Esophagus muscularis mucosa (tissue), 4 donors: ENCODE measurements at regions not wholly inside any gene's neighbourhood (a gene's known extent, or its start where the extent isn't known, plus 50 kb on each side); places are given as distances from the start of the nearest gene placed in this dataset.

Source experiments
- CTCF ChIP-seq, 3 experiments: fragments of 200-600 bp in 2 of 3; fragments of 450-650 bp in 1 of 3; sonication (generic) in 2 of 3; IDR thresholded peaks; one replicate each; pipeline ENCODE4 v1.5.1; 2017 to 2019; ENCODE audit warnings: antibody characterized with exemption in 3 of 3, mild to moderate bottlenecking in 2 of 3, moderate library complexity in 1 of 3
- EP300 ChIP-seq: sonication (generic); formaldehyde crosslinking; IDR thresholded peaks from one replicate; pipeline ENCODE4 v1.6.1; 2017; ENCODE audit warnings: antibody characterized with exemption
- POLR2A ChIP-seq: fragments of 450-650 bp; IDR thresholded peaks from one replicate; pipeline ENCODE4 v1.6.1; 2017; ENCODE audit warnings: antibody characterized with exemption, moderate library complexity, mild to moderate bottlenecking, low read depth

- TF ChIP-seq CTCF (IDR thresholded peaks at IDR 0.05) (no peak), EP300 (no peak), POLR2A (no peak)
These were observed 122.1 kb upstream of the COL5A1 start for GRCh38 chr9:134519375-134520070.
